ENCODE measurements at regions not wholly inside any gene's neighbourhood (a gene's known extent, or its start where the extent isn't known, plus 50 kb on each side); places are given as distances from the start of the nearest gene placed in this dataset.

DNA sequence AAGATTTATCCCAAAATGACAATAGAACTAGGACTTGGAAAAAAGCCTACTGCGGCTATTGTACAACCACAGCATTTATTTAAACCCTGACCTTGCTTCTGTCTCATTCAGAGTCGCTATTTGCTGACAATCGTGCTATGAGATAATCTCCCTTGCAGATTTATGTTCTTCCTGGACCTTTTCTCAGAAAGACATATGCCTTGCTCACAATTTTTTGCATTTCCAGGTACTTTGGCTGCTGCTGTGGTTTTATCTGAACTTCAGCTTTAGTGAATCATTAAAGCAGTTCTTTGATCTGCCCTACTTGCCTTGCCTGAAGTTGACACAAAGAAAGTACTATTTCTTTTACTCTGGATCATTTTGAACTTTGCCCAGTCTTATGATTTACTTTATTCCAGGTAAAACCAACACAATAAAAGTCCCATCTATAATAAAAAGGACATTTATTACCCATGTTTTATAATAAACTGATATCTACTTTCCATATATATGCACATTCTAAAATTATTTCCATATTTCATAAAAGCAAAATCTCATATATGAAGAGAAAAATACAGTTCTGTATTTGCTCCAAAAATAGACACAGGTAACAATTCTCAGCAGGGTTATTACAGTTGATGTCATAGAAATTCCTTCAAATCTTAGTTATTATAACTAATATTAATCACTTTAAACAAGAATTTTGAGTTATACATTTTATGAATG lies 63.4 kb upstream of the CARD18 start:
- peak in 1 of 4 donors; percentile 5 for DNase-seq (ENCODE audit: low read depth in 4 of 4, low spot score in 3 of 4)

DNA sequence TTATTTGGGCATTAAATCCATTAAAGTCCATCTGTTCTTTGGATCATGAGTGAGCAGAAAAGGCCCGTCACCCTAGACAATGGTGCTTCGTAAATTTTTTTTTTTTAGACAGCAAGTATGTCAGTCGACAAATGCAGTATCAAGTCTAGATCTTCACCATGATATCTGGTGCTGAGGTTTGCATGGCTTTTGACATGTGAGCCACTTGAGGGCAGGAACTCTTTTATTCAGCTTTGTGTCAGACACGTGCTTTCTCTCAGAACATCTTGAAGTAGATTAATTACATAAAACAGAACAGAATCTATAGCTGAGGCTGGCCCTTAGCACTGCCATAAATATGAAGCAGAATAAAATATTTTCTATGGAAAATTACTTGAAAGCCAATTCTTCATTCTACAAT lies 62.9 kb upstream of the CARD18 start:
- DNase-seq (ENCODE audit: low read depth in 4 of 4, low spot score in 3 of 4): no peak

DNA sequence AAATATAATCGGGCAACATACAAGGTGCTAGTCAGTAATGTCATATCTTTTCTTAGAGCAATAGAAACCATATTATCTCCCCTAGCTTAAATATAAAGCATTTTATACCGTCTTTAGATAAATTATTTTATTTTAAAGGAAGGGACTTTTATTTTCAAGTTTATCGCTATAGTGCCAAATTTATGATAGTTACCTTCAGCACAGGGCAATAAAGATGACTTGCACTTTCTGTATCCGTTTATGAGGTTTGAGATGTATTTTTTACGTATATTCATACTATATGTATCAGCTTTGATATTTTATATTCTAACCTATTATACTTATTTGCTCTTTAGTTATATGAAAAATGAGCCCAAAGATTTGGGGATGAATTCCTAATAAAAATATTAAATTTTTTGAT lies 61.6 kb upstream of the CARD18 start:
- no peak for DNase-seq (ENCODE audit: low read depth in 4 of 4, low spot score in 3 of 4)

DNA sequence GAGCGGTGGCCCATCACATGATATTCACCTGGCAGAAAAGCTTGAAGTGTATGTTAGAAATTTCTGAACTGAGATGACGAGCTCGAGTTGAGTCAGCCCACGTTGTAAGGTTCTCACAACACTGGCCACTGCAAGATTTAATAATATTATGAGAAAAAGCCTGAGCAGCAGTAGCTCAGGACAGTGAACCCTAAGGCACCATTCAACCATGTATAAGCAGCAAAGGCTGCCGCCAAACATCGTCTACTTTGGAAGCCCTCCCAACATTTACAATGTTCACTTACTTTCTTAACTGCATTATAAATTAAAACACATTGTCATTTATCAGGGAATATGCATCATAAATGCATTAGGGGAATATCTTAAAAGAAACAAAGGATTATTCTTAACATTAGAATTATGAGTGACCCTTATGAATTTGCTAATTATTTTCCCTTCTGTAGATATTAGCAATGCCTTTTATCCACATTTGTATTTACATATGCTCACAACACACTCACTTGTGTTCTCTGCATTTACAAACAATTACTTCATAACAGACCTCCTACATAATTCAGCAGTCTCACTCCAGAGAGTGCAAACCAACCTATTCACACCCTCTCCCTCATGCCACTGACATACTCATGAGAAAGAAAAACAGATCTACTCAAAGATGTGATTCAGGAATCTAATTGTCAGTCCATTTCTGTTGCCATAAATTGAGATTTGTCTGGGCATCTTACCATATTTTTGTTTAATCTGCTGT lies 57.7 kb upstream of the CARD18 start:
- DNase-seq (ENCODE audit: low read depth in 4 of 4, low spot score in 3 of 4): no peak

DNA sequence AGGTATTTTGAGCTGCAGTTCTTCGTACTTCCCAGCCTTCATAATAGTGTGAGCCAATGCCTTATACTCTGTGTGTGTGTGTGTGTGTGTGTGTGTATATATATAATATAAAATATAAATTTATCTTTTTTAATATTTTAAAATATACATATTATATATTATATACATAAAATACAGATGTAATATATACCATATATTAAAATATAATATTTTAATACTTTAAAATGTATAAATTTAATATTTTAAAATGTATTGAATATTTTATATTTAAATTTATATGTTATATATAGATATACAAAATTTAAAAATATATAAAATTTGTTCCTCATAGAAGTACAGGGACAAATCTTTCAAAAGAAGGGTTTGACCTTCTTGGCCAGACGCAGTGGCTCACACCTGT lies 53.7 kb upstream of the CARD18 start:
- no peak for DNase-seq (ENCODE audit: low read depth in 4 of 4, low spot score in 3 of 4)

DNA sequence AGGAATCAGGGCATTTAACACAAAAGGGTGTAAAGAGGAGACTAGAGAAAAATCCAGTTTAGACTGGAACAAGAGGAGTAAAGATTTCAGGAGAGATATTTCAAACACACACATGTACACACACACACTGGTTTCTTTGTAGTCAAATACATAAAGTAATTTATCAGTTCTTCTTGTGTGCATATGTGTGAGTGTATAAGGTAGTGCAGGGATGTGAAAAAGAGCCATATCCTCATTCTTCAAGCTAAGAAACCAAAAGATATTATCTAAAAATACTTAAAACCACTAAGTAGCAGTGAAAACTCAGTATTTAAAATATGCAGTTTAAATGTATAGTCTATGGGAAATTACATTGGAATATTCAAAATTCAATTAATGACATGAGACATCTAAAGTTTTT lies 52.5 kb upstream of the CARD18 start:
- no peak for DNase-seq (ENCODE audit: low read depth in 4 of 4, low spot score in 3 of 4)

DNA sequence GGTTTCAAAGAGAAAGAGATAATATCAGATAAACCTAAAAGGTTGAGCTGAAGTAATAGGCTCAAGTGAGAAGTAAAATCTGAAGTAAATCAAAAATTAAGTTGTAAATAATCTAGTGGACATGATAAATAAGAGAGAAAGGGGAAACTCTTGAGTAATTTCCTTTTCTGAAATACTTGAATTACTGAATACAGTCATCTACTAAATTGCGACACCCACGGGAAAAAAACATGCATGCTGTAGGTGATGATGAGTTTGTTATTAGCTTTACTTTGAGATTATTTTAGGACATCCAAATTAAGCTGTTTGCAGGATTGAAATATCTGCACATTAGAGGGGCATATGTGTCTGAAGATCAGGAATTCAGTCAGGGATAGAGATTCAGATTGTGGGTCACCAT lies 50.0 kb upstream of the CARD18 start:
- DNase-seq (ENCODE audit: low read depth in 4 of 4, low spot score in 3 of 4): no peak
